DND-41 (cell line): ENCODE measurements at regions not wholly inside any gene's neighbourhood (a gene's known extent, or its start where the extent isn't known, plus 50 kb on each side); places are given as distances from the start of the nearest gene placed in this dataset.

ENCODE experiments used
- CTCF ChIP-seq: IDR thresholded peaks from 2 replicates; pipeline ENCODE4 v1.5.1; 2012; ENCODE audit warnings: borderline replicate concordance, low read length, moderate library complexity, mild to moderate bottlenecking; ENCODE audit not compliant: poor library complexity, severe bottlenecking; ENCODE audit errors: extremely low read depth
- EZH2 ChIP-seq: IDR thresholded peaks from 3 replicates; pipeline ENCODE4 v1.6.1; 2012; ENCODE audit warnings: borderline replicate concordance, low read depth, mild to moderate bottlenecking, moderate library complexity, low read length, inconsistent platforms; ENCODE audit not compliant: severe bottlenecking

- no peak for TF ChIP-seq CTCF
- no peak for TF ChIP-seq EZH2
Measured at GRCh38 chr10:88110822-88111221, 247.4 kb downstream of the PTEN start.
